ENCODE measurements at regions not wholly inside any gene's neighbourhood (a gene's known extent, or its start where the extent isn't known, plus 50 kb on each side); places are given as distances from the start of the nearest gene placed in this dataset.

- no peak overlapping the region for H3K4me3 Mint-ChIP-seq
- no peak overlapping the region for H2BK5ac ChIP-seq (ENCODE audit: insufficient read length, low read length)
- H4K8ac ChIP-seq (replicated peaks; ENCODE audit: insufficient read length, low read depth, low read length): no peak overlapping the region
- H4K20me1 ChIP-seq (ENCODE audit: control insufficient read depth, insufficient read depth, insufficient read length): no peaks in the 10 kb centered on the region
- H3K14ac ChIP-seq (ENCODE audit: insufficient read depth, low read length): no peak overlapping the region
- no peaks in the 10 kb centered on the region for H3K27me3 Mint-ChIP-seq (ENCODE audit: low read depth)
- H3K9ac ChIP-seq (ENCODE audit: extremely low read depth, insufficient read length, low read length): no peak overlapping the region
- no peaks in the 10 kb centered on the region for H3K79me2 ChIP-seq (ENCODE audit: insufficient read depth, low read length)
- H3K9me3 Mint-ChIP-seq: peaks cover 0 to 3% of the 10 kb centered on the region in 2 experiments; a peak in 4 of 5 replicates
- H3K27me3 ChIP-seq (ENCODE audit: insufficient read depth, low read length): no peaks in the 10 kb centered on the region
- no peak overlapping the region for H3K56ac ChIP-seq (ENCODE audit: insufficient read length, low read depth, low read length)
- no peak overlapping the region for H4K91ac ChIP-seq (ENCODE audit: insufficient read length, low read depth, low read length)
- H3K23ac ChIP-seq (ENCODE audit: insufficient read length, low read depth, low read length): no peak overlapping the region
- H3K4ac ChIP-seq (ENCODE audit: low read depth, low read length): no peak overlapping the region
- no peak overlapping the region for H4K5ac ChIP-seq (ENCODE audit: insufficient read length, low read depth, low read length)
- no peak overlapping the region for H2AK5ac ChIP-seq (ENCODE audit: insufficient read length, low read length)
- H3K4me1 ChIP-seq (ENCODE audit: insufficient read depth, low read length): no peaks in the 10 kb centered on the region
- no peak for TF ChIP-seq CTCF (conservative IDR thresholded peaks at IDR 0.05)
- H2BK120ac ChIP-seq (ENCODE audit: low read depth, low read length, poor library complexity, severe bottlenecking): no peak overlapping the region
- H3K18ac ChIP-seq (ENCODE audit: insufficient read length, low read depth, low read length): no peak overlapping the region
- no peak for DNase-seq
- H3K9me3 ChIP-seq (ENCODE audit: control insufficient read depth, low read depth, low read length): no peaks in the 10 kb centered on the region
- no peak overlapping the region for H3K4me2 ChIP-seq (ENCODE audit: insufficient read depth, insufficient read length, low read length)
- H3K27ac ChIP-seq (ENCODE audit: insufficient read length, low read depth, low read length): no peak overlapping the region
- no peak overlapping the region for H3T11ph ChIP-seq (ENCODE audit: low read length)
- H3K4me1 Mint-ChIP-seq: peaks cover 3 to 4% of the 10 kb centered on the region in 2 experiments; a peak in 2 of 4 replicates
- H3K23me2 ChIP-seq (ENCODE audit: insufficient read length, low read depth, low read length, poor library complexity, severe bottlenecking): no peaks in the 10 kb centered on the region
- no peak overlapping the region for H2AFZ ChIP-seq (ENCODE audit: low read length)
- H3K36me3 Mint-ChIP-seq (ENCODE audit: insufficient read depth in 1 of 3, low read depth in 3 of 3): peaks cover 0 to 7% (median 0%) of the 10 kb centered on the region in 3 experiments; a peak in 5 of 7 replicates
- H3K27ac Mint-ChIP-seq: no peak overlapping the region
- H2BK20ac ChIP-seq (ENCODE audit: low read depth, low read length, poor library complexity, severe bottlenecking): no peak overlapping the region
- no peaks in the 10 kb centered on the region for H3K79me1 ChIP-seq (ENCODE audit: insufficient read depth, low read depth, low read length, poor library complexity, severe bottlenecking)
- H2BK12ac ChIP-seq (ENCODE audit: insufficient read length, low read depth, low read length): no peak overlapping the region
- H2BK15ac ChIP-seq (ENCODE audit: low read depth, low read length): no peak overlapping the region
These were observed 439.0 kb upstream of the PTGER4 start for GRCh38 chr5:40240671-40241070.

Data from H9 (cell line).